Activated CD4-positive, CD25-positive, alpha-beta regulatory T cell treated with anti-CD3 and anti-CD28 coated beads, Interleukin-2, amount 50 U/mL, for 24 hours (primary cell): ENCODE measurements at regions not wholly inside any gene's neighbourhood (a gene's known extent, or its start where the extent isn't known, plus 50 kb on each side); places are given as distances from the start of the nearest gene placed in this dataset.
A peak's percentile ranks its signal among the peaks of the same experiment; 100 is the strongest.
"Not testable (repeated sequence)": the region's sequence is repeated elsewhere in the genome, so short reads cannot be mapped to it uniquely, and the experiment has no call there.

ENCODE experiments used
- ATAC-seq, 2 donors: fragments of 150-1000 bp; cut with Tn5 transposase; one replicate each; pipeline ENCODE4 v1.10.0; 2021; ENCODE audit warnings: mild to moderate bottlenecking in 1 of 2, moderate library complexity in 1 of 2

DNA sequence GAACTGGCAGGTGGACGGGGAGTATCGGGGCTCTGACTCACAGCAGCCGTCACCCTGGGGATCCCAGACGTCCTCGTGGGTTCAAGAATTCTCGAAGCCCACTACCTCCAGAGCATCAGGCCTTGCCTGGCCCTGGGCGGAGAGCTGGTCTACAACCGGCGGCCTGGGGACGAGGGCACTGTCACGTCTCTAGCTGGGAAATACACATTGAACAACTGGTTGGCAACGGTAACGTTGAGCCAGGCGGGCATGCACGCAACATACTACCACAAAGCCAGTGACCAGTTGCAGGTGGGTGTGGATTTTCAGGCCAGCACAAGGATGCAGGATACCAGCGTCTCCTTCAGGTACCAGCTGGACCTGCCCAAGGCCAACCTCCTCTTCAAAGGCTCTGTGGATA is 166.5 kb downstream of the POTEG start:
- ATAC-seq = not testable (repeated sequence)

DNA sequence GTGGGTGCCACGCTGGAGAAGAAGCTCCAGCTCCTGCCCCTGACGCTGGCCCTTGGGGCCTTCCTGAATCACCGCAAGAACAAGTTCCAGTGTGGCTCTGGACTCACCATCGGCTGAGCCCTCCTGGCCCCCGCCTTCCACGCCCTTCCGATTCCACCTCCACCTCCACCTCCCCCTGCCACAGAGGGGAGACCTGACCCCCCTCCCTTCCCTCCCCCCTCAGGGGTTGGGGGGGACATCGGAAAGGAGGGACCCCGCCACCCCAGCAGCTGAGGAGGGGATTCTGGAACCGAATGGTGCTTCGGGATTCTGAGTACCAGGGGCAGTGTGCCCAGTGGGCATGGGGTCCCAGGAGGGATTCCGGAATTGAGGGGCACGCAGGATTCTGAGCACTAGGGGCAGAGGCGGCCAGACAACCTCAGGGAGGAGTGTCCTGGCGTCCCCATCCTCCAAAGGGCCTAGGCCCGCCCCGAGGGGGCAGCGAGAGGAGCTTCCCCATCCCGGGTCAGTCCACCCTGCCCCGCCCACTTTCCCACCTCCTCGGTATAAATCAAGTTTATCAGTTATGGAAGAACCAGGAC is 166.0 kb downstream of the POTEG start:
- not testable (repeated sequence) for ATAC-seq

DNA sequence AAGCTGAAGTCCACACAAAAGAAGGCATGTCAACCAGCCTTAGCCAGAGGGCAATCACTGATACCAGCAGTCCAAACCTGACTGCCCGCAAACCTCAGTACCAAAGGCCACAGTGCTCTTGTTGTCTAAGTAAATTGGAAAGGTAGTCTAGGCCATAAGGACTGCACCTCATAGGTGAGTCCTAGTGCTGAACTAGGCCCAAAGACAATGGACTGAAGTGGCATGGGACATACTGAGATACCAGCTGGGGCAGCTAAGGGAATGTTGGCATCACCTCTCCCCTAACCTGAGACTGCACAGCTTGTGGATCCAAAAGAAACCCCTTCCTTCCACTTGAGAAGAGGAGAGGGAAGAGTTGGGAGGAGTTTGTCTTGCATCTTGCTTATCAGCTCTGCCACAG is 161.9 kb downstream of the POTEG start:
- ATAC-seq = not testable (repeated sequence)

DNA sequence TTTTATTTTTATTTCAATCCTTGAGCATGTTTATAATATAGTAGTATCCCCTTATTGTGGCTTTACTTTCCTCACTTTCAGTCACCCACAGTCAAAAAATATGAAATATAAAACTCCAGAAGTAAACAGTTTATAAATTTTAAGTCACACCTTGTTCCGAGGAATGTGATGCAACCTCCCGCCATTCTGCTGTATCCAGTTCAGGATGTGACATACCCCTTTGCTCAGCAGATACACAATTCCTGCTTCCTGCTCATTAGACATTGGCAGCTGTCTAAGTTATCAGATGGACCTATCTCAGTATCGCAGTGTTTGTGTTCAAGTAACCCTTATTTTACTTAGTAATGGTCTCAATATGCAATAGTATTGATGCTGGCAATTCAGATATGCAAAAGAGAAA is 144.5 kb downstream of the POTEG start:
- ATAC-seq = not testable (repeated sequence)

DNA sequence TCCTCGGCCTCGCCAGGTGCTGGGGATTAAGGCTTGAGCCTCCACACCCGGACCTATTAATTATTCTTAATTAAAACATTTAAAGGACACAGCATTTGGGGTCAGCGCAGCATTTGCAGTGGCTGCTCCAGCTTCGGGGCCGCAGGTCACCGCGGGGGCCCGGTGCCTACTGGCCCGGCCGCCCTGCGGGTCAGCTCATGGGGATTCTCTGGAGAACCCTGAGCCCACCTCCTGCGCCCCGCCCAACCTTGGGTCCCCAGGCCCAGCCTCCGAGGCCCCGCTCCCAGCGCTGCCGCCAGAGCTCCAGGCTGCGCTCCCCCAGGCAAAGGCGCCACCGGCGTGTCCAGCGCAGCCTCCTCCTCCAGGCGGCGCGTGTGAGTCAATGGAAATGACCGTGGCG is 133.9 kb downstream of the POTEG start:
- not testable (repeated sequence) for ATAC-seq

DNA sequence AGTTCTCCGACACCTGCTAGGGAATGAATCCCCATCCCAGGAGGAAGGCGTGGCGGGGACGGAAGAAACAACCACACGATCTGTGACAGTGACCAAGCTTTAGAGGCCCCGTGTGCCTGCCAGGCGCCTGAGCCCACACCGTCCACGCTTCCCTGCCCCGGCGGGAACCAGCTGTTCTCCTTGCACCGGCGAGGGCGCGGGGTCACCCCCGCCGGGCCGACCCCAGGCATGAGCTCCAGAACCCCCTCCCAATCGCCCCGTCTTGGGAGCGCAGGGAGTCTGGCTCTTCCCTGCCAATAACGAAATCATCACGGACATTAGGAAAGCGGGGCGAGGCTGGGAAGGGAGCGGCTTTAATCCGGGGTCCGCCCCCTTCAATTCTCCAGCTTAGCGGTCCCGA is 133.3 kb downstream of the POTEG start:
- not testable (repeated sequence) for ATAC-seq

DNA sequence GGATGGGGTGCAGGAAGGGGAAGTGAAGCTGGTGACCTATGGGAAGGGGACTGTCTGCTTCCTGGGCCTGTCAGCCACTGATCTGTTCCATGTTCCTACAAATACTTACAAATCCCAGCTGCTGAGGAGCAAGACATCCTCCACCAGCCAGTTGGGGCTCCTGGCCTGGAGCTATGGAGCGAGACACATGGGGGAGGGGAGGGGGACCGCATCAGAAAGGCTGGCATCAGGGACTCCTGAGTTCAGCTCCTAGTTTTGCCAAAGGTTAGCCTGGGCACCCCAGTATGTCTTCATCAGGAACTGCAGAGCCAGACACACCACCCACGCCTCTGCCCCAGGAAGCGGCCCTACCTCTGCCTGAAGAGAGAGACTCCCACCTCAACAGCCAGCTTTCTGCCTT is 130.3 kb downstream of the POTEG start:
- ATAC-seq = not testable (repeated sequence)

DNA sequence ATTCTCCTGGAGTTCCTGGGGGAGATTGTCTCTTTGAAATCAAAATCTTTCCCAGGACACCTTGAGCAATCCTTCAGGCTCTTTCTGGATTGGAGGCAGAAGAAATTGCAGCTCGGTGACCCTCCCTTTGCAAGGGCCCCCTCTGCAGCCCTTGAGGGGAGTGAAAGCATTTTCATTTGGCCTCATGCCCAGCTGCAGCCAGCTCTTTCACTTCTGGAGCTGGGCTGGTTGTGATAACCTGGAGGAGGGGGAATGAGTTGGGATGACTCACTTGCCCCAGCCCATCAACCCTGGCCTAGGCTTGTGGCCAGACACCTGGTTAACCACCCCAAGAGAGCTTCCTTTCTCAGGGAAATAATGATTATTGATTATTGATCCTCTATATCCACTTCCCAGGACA is 129.7 kb downstream of the POTEG start:
- not testable (repeated sequence) for ATAC-seq

DNA sequence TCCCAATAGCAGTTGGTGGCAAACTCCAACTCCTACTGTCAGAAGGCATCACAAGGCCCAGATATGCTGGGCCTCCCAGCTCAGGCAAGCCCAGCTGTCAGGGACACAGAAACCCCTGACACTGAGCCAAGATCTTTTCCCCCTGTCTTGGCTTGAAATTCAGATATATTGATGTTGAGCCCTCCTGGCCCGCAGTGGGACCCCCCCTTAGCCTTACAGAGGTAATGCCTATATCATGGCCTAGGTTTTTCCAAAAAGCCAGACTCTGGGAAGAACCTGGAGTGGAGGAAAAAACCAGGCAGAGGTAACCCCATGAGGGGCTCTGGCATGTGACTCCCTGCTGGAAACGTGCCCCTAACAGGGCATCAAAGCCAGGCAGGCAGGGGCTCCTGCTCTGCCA is 129.2 kb downstream of the POTEG start:
- not testable (repeated sequence) for ATAC-seq

DNA sequence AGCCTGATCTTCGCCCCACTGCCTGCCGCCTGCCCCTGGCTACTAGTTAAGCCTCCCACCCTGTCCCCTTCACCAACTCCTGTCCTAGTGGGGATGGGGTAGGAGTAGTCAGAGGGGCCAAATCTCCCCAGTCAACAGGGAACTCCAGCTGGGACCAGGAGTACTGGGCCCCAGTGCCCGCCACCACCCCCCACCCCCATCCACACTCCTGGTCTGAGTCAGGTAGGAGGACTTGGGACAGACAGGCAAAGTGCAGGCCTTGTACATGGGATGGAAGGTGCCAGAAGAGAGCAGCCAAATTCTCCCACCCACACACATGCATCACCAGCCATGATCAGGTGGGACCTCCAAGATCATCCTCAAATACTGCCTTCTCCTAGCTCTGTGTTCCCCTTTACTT is 128.4 kb downstream of the POTEG start:
- ATAC-seq = not testable (repeated sequence)

DNA sequence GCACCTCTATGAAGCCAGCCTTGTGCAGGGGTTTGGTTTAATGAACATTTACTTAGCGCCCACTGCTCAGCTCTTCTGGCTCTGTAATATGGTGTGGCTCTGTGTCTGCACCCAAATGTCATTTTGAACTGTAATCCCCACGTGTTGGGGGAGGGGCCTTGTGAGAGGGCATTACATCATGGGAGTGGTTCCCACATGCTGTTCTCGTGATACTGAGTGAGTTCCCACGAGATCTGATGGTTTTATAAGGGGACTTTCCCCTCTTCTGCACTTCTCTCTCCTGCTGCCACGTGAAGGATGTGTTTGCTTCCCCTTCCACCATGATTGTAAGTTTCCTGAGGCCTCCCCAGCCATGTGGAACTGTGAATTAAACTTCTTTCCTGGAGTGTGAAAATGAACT is 127.7 kb downstream of the POTEG start:
- ATAC-seq = not testable (repeated sequence)

DNA sequence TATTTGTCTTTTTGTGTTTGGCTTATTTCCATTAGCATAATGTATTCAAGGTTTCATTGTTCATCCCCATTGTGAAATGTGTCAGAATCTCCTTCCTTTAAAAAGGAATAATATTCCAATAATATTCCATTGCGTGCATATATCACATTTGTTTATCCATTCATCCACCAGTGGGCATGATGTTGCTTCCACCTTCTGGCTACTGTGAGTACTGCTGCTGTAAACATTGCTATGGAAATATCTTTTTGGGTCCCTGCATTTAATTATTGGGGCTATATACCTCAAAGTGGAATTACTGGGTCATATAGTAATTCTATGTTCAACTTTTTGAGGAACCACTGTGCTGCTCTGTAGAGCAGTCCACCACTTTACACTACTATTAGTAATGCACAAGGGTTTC is 123.1 kb downstream of the POTEG start:
- ATAC-seq = not testable (repeated sequence)

DNA sequence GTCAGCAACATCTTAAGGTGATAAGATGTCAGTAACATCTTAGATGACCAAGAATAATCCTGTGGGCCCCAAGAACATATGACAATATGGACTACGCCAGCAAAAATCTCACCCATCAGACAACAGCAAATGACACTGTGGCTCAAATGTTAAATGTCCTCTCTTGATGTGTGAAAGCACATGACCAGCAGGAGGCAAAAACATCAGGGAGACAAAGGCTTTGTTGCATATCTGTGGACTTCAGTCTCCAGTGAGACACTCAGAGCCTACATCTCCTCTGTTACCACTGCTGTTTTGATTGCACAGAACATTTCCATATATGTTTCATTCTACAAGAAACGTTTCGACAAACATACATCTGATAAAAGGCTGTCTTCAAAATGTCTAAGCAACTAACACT is 103.5 kb downstream of the POTEG start:
- ATAC-seq = not testable (repeated sequence)

DNA sequence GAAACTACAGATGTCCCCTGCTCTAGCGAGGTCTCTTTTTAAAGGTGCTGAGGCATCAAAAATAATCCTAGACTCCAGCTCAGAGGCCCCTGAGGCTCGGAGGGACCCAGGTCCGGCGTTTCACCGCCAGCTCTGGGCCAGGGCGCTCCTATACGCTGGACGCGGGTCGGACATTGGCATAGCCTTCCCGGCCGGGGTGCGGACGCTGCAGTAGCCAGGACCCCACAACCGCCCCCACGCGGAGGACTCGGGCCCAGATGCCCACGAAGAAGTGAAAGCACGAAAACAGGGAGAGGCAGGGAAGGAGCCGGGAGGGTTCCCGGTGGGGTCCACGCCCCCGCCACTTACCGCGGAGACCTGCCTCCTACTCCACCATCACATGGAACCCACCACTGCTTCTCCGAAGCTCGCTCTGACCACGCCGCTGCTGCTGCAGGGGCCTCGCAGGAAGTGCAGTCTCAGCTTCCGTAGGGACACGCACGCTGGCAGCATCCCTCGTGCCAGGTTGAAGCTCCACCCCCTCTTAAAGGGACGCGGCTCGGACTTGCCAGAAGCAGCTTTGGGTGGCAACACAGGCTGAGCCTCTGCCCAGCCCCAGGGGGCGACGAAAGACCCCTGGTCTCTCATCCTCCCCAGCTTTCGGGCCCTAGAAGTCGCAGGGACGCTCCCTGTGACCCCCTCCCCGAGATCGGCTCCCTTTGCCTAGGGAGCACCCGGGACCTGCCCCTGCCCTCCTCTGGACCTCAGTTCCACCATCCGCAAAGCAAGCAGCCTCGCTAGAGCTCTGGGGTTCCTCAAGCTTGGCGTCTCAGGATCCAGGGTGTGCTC is 96.7 kb downstream of the POTEG start:
- peak in 1 of 2 donors; percentile 73 for ATAC-seq

DNA sequence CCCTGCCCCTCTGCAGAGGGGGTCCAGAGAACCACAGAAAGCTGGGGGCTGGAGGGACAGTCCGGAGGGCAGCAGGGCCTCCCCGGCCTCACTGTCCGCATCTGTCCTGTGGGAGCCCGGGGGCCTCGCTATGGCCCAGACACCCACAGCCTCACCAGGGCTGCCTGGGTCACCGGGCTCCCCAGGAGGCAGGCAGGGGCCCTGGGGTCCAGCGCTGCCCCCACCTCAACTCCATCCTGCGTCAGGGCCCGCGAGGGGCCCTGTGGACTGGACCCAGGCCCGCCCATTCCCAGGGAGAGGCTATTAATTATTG is 96.1 kb downstream of the POTEG start:
- ATAC-seq = not testable (repeated sequence)

DNA sequence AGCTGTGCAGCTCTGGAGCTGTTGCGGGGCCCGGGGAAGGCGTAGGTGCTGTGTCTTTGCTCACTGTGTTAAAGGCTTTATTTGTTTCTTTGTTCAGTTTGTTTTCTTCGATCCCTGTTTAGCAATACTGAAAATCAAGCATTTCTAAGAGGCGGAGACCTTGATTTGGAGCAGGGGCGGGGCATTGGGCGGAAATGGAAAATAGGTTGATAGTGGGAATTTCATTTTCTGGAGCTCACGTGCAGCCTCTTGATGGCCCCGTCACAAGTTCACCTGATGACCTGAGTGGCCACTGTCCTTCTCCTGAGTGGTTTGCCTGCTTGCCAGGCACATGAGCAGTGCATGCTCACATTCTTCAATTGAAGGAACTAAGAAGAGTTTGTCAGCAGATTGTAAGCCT is 93.2 kb downstream of the POTEG start:
- not testable (repeated sequence) for ATAC-seq

DNA sequence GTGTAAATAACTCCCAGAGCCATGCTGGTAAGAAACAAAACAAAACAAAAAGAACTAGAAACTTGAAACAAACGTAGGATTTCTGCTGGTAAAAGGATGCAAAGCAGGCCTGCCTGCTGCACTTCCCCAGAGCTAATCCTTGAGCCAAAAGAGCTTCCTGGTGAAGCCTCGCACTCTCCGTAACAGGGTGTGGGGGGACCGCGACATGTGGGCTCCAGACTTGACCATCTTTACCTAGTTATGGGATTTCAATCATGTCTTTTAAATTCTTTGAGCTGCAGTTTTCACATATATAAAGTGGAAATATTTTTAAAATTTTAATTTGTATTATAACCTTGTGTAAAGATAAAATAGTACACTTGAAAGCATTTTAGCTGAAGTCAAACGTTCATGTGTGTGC is 92.5 kb downstream of the POTEG start:
- ATAC-seq = not testable (repeated sequence)

DNA sequence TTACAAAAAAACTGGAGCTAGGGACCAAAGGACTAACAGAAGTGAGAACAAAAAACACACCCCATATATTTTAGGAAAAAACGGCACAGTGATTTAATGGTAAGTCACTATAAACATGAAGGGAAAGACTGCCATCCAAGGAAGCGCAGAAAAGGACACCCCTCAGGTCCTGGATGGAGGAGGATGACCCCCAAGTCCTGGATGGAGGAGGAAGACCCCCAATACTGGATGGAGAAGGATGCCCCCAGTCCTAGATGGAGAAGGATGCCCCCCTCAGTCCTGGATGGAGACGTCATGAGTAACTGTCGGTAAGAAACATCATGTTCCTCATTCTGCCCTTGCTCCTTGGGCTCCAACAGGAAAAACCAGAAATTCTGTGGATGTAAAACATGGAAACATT is 89.9 kb downstream of the POTEG start:
- ATAC-seq = not testable (repeated sequence)

DNA sequence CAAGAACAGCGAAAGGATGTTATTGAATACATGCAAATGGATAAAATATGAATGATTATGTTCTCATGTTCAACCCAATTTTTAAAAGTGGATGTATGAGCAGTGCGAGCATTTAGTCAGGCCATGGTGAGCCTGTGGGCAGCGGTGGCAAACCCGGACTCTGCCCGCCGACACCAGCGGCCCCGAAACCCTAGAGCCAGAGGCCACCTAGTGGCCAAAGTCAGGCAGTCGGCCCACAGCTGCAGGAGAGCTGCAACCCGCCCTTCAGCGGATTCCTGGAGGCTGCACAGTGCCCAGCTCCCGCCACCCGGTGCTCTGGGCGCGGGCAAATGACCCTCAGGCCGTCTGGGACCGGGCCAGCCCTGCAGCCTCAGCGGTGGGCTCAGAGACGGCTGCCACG is 89.5 kb downstream of the POTEG start:
- not testable (repeated sequence) for ATAC-seq

DNA sequence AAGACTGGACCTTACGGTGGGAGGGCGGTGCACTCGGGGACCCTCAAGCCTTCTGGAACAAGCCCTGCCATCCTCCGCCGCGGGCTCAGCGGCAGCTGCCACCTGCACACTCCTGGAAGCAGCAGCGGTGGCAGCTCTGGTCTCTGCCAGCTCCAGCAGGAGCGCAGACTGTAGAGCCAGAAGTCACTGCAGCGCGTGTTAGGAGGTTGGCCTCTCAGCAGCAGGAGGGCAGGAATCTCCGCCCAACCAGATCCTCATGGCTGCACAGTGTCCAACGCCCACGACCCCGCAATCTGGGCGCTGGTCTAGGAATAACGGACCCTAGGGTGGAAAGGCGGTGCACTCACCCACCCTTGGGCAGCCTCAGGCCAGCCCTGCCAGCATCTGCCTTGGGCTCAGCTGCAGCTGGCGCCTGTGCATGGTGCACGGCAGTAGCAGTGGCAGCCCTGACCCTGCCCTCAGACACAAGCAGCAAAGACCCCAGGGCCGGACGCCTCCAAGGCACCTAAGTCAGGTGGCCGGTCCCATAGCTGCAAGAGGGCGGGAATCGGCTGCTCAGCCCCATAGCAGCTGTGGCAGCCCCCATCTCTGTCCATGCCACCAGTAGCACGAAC is 88.7 kb downstream of the POTEG start:
- not testable (repeated sequence) for ATAC-seq

DNA sequence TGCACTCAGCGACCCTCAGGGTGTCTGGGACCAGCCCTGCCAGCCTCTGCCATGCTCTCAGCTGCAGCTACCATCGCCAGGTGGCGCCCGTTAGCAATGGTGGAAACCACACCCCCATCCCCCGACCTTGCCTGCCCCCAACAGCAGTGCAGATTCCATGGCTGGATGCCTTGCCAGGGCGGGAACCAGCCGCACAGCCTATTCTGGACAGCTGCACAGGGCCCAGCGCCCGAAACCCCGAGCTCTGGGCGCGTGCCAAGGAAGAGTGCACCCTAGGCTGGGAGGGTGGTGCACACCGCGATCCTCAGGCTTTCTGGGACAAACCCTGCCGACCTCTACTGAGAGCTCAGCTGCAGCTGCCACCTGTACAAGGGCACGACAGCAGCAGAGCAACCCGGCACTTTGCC is 88.1 kb downstream of the POTEG start:
- peak in 1 of 2 donors; percentile 56 for ATAC-seq

DNA sequence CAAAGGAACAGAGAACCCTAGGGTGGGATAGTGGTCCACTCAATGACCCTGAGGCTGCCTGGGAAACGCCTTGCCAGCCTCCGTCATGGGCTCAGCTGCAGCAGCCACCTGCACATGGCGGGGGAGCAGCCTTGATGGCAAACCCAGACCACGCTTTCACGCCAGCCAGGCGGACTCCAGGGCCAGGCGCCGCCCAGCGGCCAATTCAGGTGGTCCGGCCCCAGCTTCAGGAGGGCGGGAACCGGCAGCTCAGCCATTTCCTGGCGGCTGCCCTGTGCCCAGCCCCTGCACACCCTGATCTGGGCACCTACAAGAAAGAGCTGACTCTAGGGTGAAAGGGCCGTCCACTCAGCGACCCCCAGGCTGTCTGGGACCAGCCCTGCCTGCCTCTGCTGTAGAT is 87.5 kb downstream of the POTEG start:
- not testable (repeated sequence) for ATAC-seq

DNA sequence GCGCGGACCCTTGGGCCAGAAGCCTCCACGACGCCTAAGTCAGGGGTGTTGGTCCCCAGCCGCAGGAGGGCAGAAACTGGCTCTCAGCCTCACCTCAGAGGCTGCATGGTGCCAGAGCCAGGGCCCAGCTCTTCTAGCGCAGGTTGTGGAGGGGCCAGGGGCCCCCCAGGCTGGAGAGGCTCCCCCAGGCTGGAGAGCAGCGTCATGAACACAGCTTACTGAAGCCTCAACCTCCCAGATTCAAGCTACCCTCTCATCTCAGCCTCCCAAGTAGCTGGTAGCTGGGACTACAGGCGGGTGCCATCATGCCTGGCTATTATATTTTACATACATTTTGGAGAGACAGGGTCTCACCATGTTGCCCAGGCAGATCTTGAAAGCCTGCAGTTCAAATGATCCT is 87.0 kb downstream of the POTEG start:
- not testable (repeated sequence) for ATAC-seq
